Endothelial cell of umbilical vein (primary cell): ENCODE measurements at regions not wholly inside any gene's neighbourhood (a gene's known extent, or its start where the extent isn't known, plus 50 kb on each side); places are given as distances from the start of the nearest gene placed in this dataset.

Source experiments
- BruUV-seq: library from RNA; stranded (reverse); fragments of 400-500 nt; replicated peaks from 2 replicates; lab custom pipeline; 2021; lab: Mats Ljungman, UMichigan
- CTCF ChIA-PET: fragments of 300-600, 350-600 bp; sonication (Branson Sonifier 250); formaldehyde crosslinking; loops from one replicate; lab custom pipeline; 2021; ENCODE audit warnings: antibody characterized with exemption, inconsistent platforms; lab: Charles Lee
- POLR2A ChIA-PET: fragments of 300-600, 350-600 bp; sonication (Branson Sonifier 250); formaldehyde crosslinking; loops from one replicate; lab custom pipeline; 2021; ENCODE audit warnings: antibody characterized with exemption, inconsistent platforms; lab: Charles Lee
- DNase-seq: peaks from one replicate; pipeline ENCODE4 v3.0.0-alpha.2; 2011; ENCODE audit warnings: low read depth, low spot score
- FAIRE-seq: peaks from 2 replicates; lab custom pipeline; 2011; peaks lifted over from hg19 to GRCh38; lab: Jason Lieb, UNC
- H2AFZ ChIP-seq: 2 replicates; pipeline ENCODE4 v1.6.0; 2012; ENCODE audit warnings: low read depth, low read length, control low read depth, inconsistent platforms
- H3K27ac ChIP-seq: 2 replicates; pipeline ENCODE4 v1.5.1; 2011; ENCODE audit warnings: low read depth, mild to moderate bottlenecking, control low read depth, low read length, moderate library complexity; ENCODE audit not compliant: insufficient read depth
- H3K27me3 ChIP-seq, 2 experiments: 2 replicates each; pipeline versions ENCODE4 v1.6.0 to v1.6.1; 2011; ENCODE audit warnings: low read length in 2 of 2, mixed read lengths in 1 of 2; ENCODE audit not compliant: control insufficient read depth in 2 of 2, insufficient read depth in 2 of 2
- H3K36me3 ChIP-seq, 2 experiments: 2 replicates in 1 of 2; 3 replicates in 1 of 2; pipeline ENCODE4 v1.5.1; 2011; ENCODE audit warnings: low read length in 2 of 2, mild to moderate bottlenecking in 1 of 2, moderate library complexity in 1 of 2; ENCODE audit not compliant: control insufficient read depth in 2 of 2, insufficient read depth in 2 of 2; ENCODE audit errors: extremely low read depth in 1 of 2
- H3K4me1 ChIP-seq: 3 replicates; pipeline ENCODE4 v1.5.1; 2011; ENCODE audit warnings: mild to moderate bottlenecking, low read length; ENCODE audit not compliant: control insufficient read depth, insufficient read depth; ENCODE audit errors: extremely low read depth
- H3K4me2 ChIP-seq: 2 replicates; pipeline ENCODE4 v1.6.1; 2011; ENCODE audit warnings: low read length, control low read depth, mixed read lengths; ENCODE audit not compliant: insufficient read depth
- H3K4me3 ChIP-seq, 3 experiments: fragments of 200-600 bp in 1 of 3; sonication (generic), shearing (Covaris generic) in 1 of 3; replicated peaks in 1 of 3; 2 replicates each; pipeline ENCODE4 v1.5.1; 2011 to 2016; ENCODE audit warnings: control low read depth in 3 of 3, low read length in 3 of 3, mild to moderate bottlenecking in 2 of 3, inconsistent platforms in 1 of 3, low read depth in 1 of 3, moderate library complexity in 1 of 3; ENCODE audit not compliant: insufficient read depth in 1 of 3
- H3K79me2 ChIP-seq: 2 replicates; pipeline ENCODE4 v1.6.0; 2012; ENCODE audit warnings: low read length, inconsistent platforms; ENCODE audit not compliant: control insufficient read depth, insufficient read depth
- H3K9ac ChIP-seq: replicated peaks from 2 replicates; pipeline ENCODE3; 2011; ENCODE audit warnings: low read length, control low read depth; ENCODE audit not compliant: insufficient read depth; ENCODE audit errors: extremely low read depth
- H3K9me1 ChIP-seq: replicated peaks from 3 replicates; pipeline ENCODE4 v1.6.0; 2011; ENCODE audit warnings: mild to moderate bottlenecking, low read length; ENCODE audit not compliant: control insufficient read depth, insufficient read depth; ENCODE audit errors: extremely low read depth
- H3K9me3 ChIP-seq: replicated peaks from 2 replicates; pipeline ENCODE4 v1.5.1; 2012; ENCODE audit warnings: low read length, inconsistent platforms; ENCODE audit not compliant: control insufficient read depth, insufficient read depth
- H4K20me1 ChIP-seq: replicated peaks from 2 replicates; pipeline ENCODE3; 2011; ENCODE audit warnings: mild to moderate bottlenecking, low read length; ENCODE audit not compliant: control insufficient read depth, insufficient read depth; ENCODE audit errors: extremely low read depth
- EZH2 ChIP-seq: IDR thresholded peaks from 2 replicates; pipeline ENCODE4 v1.6.1; 2012; ENCODE audit warnings: borderline replicate concordance, low read depth, mild to moderate bottlenecking, moderate library complexity, low read length, inconsistent platforms; ENCODE audit not compliant: severe bottlenecking
- FOS ChIP-seq: IDR thresholded peaks from 2 replicates; pipeline ENCODE4 v1.6.1; 2011; ENCODE audit warnings: mild to moderate bottlenecking, low read length, moderate library complexity, borderline replicate concordance; ENCODE audit not compliant: insufficient read depth
- GATA2 ChIP-seq: IDR thresholded peaks from 2 replicates; pipeline ENCODE4 v1.7.0; 2011; ENCODE audit warnings: low read depth, mild to moderate bottlenecking, moderate library complexity, mixed read lengths, low read length; ENCODE audit not compliant: insufficient read length, insufficient read depth
- JUN ChIP-seq: IDR thresholded peaks from 2 replicates; pipeline ENCODE4 v1.6.1; 2011; ENCODE audit warnings: borderline replicate concordance, low read depth; ENCODE audit not compliant: insufficient read length, insufficient read depth
- MYC ChIP-seq: IDR thresholded peaks from one replicate; pipeline ENCODE4 v1.6.1; 2011; ENCODE audit warnings: mild to moderate bottlenecking, low read depth, low read length
- POLR2A ChIP-seq: IDR thresholded peaks from 2 replicates; pipeline ENCODE4 v1.6.1; 2012; ENCODE audit warnings: low read depth, mild to moderate bottlenecking, control low read depth, low read length
- POLR2AphosphoS5 ChIP-seq: IDR thresholded peaks from 2 replicates; pipeline ENCODE4 v1.6.1; 2012; ENCODE audit warnings: low read depth, mild to moderate bottlenecking, control low read depth, low read length, moderate library complexity; ENCODE audit not compliant: insufficient read depth
- dilution Hi-C: fragments of 300-500 bp; cut with MboI; formaldehyde crosslinking; loops from one replicate; pipeline ENCODE4 v1.15.0; 2019; ENCODE audit warnings: low sequenced_read_pairs; ENCODE audit not compliant: extremely low pct_ligation_motif_present
- intact Hi-C: fragments of 100-400 bp; cut with micrococcal nuclease; formaldehyde crosslinking; loops from one replicate; pipeline ENCODE4 v1.10.0; 2022
- TF ChIP-seq, protein P1 (sequence below), 2 donors: IDR thresholded peaks; 1 replicate in 1 of 2; 2 replicates in 1 of 2; pipeline ENCODE4 v1.5.1; 2011; ENCODE audit warnings: low read length in 2 of 2, mild to moderate bottlenecking in 2 of 2, moderate library complexity in 2 of 2, control low read depth in 1 of 2, inconsistent platforms in 1 of 2, low read depth in 1 of 2; ENCODE audit not compliant: insufficient read depth in 1 of 2; ENCODE audit errors: extremely low read depth in 1 of 2
- TF ChIP-seq, protein P2 (sequence below): IDR thresholded peaks from 2 replicates; pipeline ENCODE4 v1.6.1; 2011; ENCODE audit not compliant: insufficient read depth, insufficient read length

DNA sequence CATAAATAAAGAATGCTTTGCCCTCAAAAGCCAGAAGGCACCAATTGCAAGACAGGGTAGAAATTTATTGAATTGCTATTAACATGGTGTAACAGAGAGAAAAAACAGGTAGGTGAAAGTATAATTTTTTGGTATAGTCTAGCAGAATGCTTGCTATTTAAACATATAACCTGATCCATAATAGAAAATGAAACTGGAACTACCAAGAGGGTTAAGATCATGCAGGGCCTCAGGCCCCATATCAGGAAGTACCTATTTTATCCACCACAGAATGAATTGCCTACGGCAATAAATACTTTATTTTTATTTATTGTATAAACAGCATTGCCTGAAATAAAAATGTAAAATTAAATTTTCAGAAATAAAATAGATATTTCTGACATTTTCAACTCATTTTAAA lies 159.5 kb downstream of the PRR20E start:
- no peak overlapping the region for H3K4me2 ChIP-seq
- no peak overlapping the region for H2AFZ ChIP-seq
- intact Hi-C loops = no loop called here
- no peaks in the 10 kb centered on the region for H3K9me3 ChIP-seq
- H4K20me1 ChIP-seq = no peaks in the 10 kb centered on the region
- H3K4me1 ChIP-seq = no peaks in the 10 kb centered on the region
- H3K9me1 ChIP-seq = no peaks in the 10 kb centered on the region
- ChIA-PET CTCF (no interaction called here), POLR2A (no interaction called here)
- H3K9ac ChIP-seq = no peak overlapping the region
- H3K79me2 ChIP-seq = no peaks in the 10 kb centered on the region
- H3K36me3 ChIP-seq = no peaks in the 10 kb centered on the region
- BruUV-seq = no TSS peak
- H3K27ac ChIP-seq = no peak overlapping the region
- no peak for FAIRE-seq
- dilution Hi-C loops = no loop called here
- H3K27me3 ChIP-seq = no peaks in the 10 kb centered on the region
- no peak for TF ChIP-seq EZH2
- no peak for DNase-seq
- H3K4me3 ChIP-seq = no peak overlapping the region

DNA sequence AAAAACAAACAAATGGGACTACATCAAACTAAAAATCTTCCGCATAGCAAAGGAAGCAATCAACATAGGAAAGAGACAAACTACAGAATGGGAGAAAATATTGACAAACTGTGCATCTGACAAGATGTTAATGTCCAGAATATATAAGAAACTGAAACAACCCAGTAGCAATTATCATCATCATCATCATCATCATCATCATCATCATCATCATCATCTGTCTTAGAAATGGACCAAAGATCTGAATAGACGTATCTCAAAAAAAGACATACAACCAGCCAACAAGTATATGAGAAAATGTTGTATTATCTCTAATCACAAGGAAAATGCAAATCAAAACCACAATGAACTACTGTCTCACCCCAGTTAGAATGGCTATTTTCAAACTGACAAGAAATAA lies 173.9 kb downstream of the PRR20E start:
- dilution Hi-C loops = no loop called here
- Histone ChIP-seq H2AFZ (no peak overlapping the region), H3K27ac (no peak overlapping the region), H3K9me3 (no peaks in the 10 kb centered on the region), H3K79me2 (no peaks in the 10 kb centered on the region), H3K36me3 (no peaks in the 10 kb centered on the region), H3K9me1 (no peaks in the 10 kb centered on the region), H3K4me2 (no peak overlapping the region), H3K9ac (no peak overlapping the region), H3K4me3 (no peak overlapping the region), H4K20me1 (no peaks in the 10 kb centered on the region), H3K4me1 (no peaks in the 10 kb centered on the region), H3K27me3 (no peaks in the 10 kb centered on the region)
- DNase-seq (no peak), FAIRE-seq (no peak)
- ChIA-PET POLR2A (no interaction called here), CTCF (no interaction called here)
- intact Hi-C loops = no loop called here
- no TSS peak for BruUV-seq
- TF ChIP-seq MYC (no peak), FOS (no peak), EZH2 (no peak), POLR2A (no peak), GATA2 (no peak), JUN (no peak), POLR2AphosphoS5 (no peak)
- TF ChIP-seq, protein P1, sequence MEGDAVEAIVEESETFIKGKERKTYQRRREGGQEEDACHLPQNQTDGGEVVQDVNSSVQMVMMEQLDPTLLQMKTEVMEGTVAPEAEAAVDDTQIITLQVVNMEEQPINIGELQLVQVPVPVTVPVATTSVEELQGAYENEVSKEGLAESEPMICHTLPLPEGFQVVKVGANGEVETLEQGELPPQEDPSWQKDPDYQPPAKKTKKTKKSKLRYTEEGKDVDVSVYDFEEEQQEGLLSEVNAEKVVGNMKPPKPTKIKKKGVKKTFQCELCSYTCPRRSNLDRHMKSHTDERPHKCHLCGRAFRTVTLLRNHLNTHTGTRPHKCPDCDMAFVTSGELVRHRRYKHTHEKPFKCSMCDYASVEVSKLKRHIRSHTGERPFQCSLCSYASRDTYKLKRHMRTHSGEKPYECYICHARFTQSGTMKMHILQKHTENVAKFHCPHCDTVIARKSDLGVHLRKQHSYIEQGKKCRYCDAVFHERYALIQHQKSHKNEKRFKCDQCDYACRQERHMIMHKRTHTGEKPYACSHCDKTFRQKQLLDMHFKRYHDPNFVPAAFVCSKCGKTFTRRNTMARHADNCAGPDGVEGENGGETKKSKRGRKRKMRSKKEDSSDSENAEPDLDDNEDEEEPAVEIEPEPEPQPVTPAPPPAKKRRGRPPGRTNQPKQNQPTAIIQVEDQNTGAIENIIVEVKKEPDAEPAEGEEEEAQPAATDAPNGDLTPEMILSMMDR (IDR thresholded peaks at IDR 0.05; ENCODE audit: extremely low read depth in 1 of 2, insufficient read depth in 1 of 2, low read depth in 1 of 2, low read length in 2 of 2) = no peak
- TF ChIP-seq, protein P2, sequence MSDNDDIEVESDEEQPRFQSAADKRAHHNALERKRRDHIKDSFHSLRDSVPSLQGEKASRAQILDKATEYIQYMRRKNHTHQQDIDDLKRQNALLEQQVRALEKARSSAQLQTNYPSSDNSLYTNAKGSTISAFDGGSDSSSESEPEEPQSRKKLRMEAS = no peak
